HCT116 (cell line): ENCODE measurements at regions not wholly inside any gene's neighbourhood (a gene's known extent, or its start where the extent isn't known, plus 50 kb on each side); places are given as distances from the start of the nearest gene placed in this dataset.

Source experiments
- ATAC-seq: fragments of 200-7000 bp; cut with Tn5 transposase; 2 replicates; pipeline ENCODE4 v1.9.1; 2020; ENCODE audit warnings: mild to moderate bottlenecking, moderate library complexity
- BruUV-seq: library from RNA; stranded (reverse); fragments of 400-500 nt; replicated peaks from 2 replicates; lab custom pipeline; 2021; lab: Mats Ljungman, UMichigan
- CTCF ChIA-PET: fragments of 300-600 bp; sonication (Branson Sonifier 250); formaldehyde crosslinking; loops from one replicate; lab custom pipeline; 2021; ENCODE audit warnings: antibody characterized with exemption; lab: Charles Lee
- POLR2A ChIA-PET: fragments of 300-600, 350-600 bp; sonication (Branson Sonifier 250); formaldehyde crosslinking; loops from one replicate; lab custom pipeline; 2021; ENCODE audit warnings: antibody characterized with exemption; lab: Charles Lee
- RAD21 ChIA-PET, 2 experiments: fragments of 300-600 bp; sonication (Branson Sonifier 250); formaldehyde crosslinking; loops; one replicate each; lab custom pipeline; 2023; ENCODE audit warnings: low total read pairs in 2 of 2; ENCODE audit not compliant: uncharacterized antibody in 2 of 2, unreplicated experiment in 2 of 2, low non-redundant PET in 1 of 2; lab: Charles Lee
- DNase-seq: peaks from one replicate; pipeline ENCODE4 v3.0.0-alpha.2; 2010; ENCODE audit warnings: low read depth, low spot score
- H2AFZ ChIP-seq: fragments of 200-600 bp; shearing (Covaris generic), sonication (generic); 2 replicates; pipeline ENCODE4 v1.6.1; 2017; ENCODE audit warnings: low read depth, mixed run types, mixed read lengths, antibody characterized with exemption, low read length; ENCODE audit not compliant: poor library complexity, severe bottlenecking
- H3K27ac ChIP-seq: 2 replicates; pipeline ENCODE4 v1.5.1; 2012; ENCODE audit warnings: low read depth, low read length
- H3K27me3 ChIP-seq: fragments of 200-600 bp; sonication (generic); 2 replicates; pipeline ENCODE4 v1.6.1; 2016; ENCODE audit warnings: mixed run types, low read length, mixed read lengths; ENCODE audit not compliant: insufficient read depth
- H3K36me3 ChIP-seq, 2 experiments: fragments of 200-500 bp in 1 of 2; fragments of 200-600 bp in 1 of 2; sonication (Bioruptor generic) in 1 of 2; sonication (generic) in 1 of 2; 2 replicates each; pipeline versions ENCODE4 v1.5.1 to v1.6.1; 2014 to 2016; ENCODE audit warnings: low read length in 2 of 2, inconsistent platforms in 1 of 2, mixed read lengths in 1 of 2, mixed run types in 1 of 2; ENCODE audit not compliant: insufficient read depth in 2 of 2, control insufficient read depth in 1 of 2
- H3K4me1 ChIP-seq, 2 experiments: fragments of 200-600 bp in 1 of 2; sonication (generic) in 1 of 2; 2 replicates each; pipeline versions ENCODE4 v1.5.1 to v1.6.1; 2012 to 2017; ENCODE audit warnings: low read length in 2 of 2, inconsistent platforms in 1 of 2, mild to moderate bottlenecking in 1 of 2, mixed read lengths in 1 of 2, mixed run types in 1 of 2, moderate library complexity in 1 of 2; ENCODE audit not compliant: insufficient read depth in 2 of 2, control insufficient read depth in 1 of 2
- H3K4me2 ChIP-seq: fragments of 200-600 bp; sonication (generic); 2 replicates; pipeline ENCODE4 v1.6.1; 2017; ENCODE audit warnings: mixed run types, low read length, mixed read lengths
- H3K4me3 ChIP-seq, 2 experiments: fragments of 200-600 bp in 1 of 2; sonication (generic) in 1 of 2; replicated peaks in 1 of 2; 2 replicates each; pipeline ENCODE4 v1.5.1; 2011 to 2016; ENCODE audit warnings: low read length in 2 of 2, control low read depth in 1 of 2, low read depth in 1 of 2, mild to moderate bottlenecking in 1 of 2, mixed read lengths in 1 of 2, mixed run types in 1 of 2
- H3K79me2 ChIP-seq: fragments of 200-600 bp; sonication (generic); 2 replicates; pipeline ENCODE4 v1.6.1; 2017; ENCODE audit warnings: mild to moderate bottlenecking, mixed run types, low read length, moderate library complexity, mixed read lengths; ENCODE audit not compliant: insufficient read depth
- H3K9ac ChIP-seq: fragments of 200-600 bp; sonication (generic); 2 replicates; pipeline ENCODE4 v1.6.1; 2016; ENCODE audit warnings: low read length, mixed read lengths
- H3K9me2 ChIP-seq: fragments of 200-600 bp; sonication (generic), shearing (Covaris generic); 2 replicates; pipeline ENCODE4 v1.6.1; 2017; ENCODE audit warnings: mixed run types, mild to moderate bottlenecking, moderate library complexity; ENCODE audit not compliant: insufficient read depth
- H3K9me3 ChIP-seq, 2 experiments: fragments of 200-500 bp in 1 of 2; fragments of 200-600 bp in 1 of 2; sonication (Bioruptor generic) in 1 of 2; sonication (generic) in 1 of 2; 2 replicates each; pipeline ENCODE4 v1.6.1; 2014 to 2017; ENCODE audit warnings: low read length in 2 of 2, mixed read lengths in 2 of 2, inconsistent platforms in 1 of 2, low read depth in 1 of 2, mild to moderate bottlenecking in 1 of 2, mixed run types in 1 of 2, moderate library complexity in 1 of 2; ENCODE audit not compliant: control insufficient read depth in 1 of 2, insufficient read depth in 1 of 2
- H4K20me1 ChIP-seq: fragments of 200-600 bp; sonication (generic), shearing (Covaris generic); 2 replicates; pipeline ENCODE4 v1.6.1; 2017; ENCODE audit warnings: mixed run types, mild to moderate bottlenecking, moderate library complexity; ENCODE audit not compliant: insufficient read depth
- CTCF ChIP-seq, 3 experiments: fragments of 200-600 bp in 1 of 3; sonication (generic) in 1 of 3; IDR thresholded peaks in 2 of 3; conservative IDR thresholded peaks in 1 of 3; 2 replicates each; pipeline ENCODE4 v1.5.1; 2012 to 2017; ENCODE audit warnings: low read depth in 2 of 3, low read length in 2 of 3, antibody characterized with exemption in 1 of 3, borderline replicate concordance in 1 of 3, control low read depth in 1 of 3, mild to moderate bottlenecking in 1 of 3, mixed read lengths in 1 of 3, mixed run types in 1 of 3, moderate library complexity in 1 of 3; ENCODE audit not compliant: insufficient read depth in 1 of 3
- POLR2A ChIP-seq: IDR thresholded peaks from 2 replicates; pipeline ENCODE4 v1.7.0; 2011; ENCODE audit warnings: borderline replicate concordance; ENCODE audit not compliant: insufficient read depth, insufficient read length; ENCODE audit errors: extremely low read depth
- POLR2AphosphoS5 ChIP-seq: IDR thresholded peaks from 2 replicates; pipeline ENCODE4 v1.6.1; 2011; ENCODE audit warnings: mild to moderate bottlenecking, low read depth, low read length, moderate library complexity
- RAD21 ChIP-seq: IDR thresholded peaks from 2 replicates; pipeline ENCODE4 v1.6.1; 2012; ENCODE audit warnings: low read depth, mild to moderate bottlenecking
- intact Hi-C: fragments of 100-400 bp; cut with micrococcal nuclease; formaldehyde crosslinking; loops from 2 replicates; pipeline ENCODE4 v1.10.0; 2022

- Histone ChIP-seq H4K20me1 (no peaks in the 10 kb centered on the region), H3K27me3 (no peaks in the 10 kb centered on the region), H3K4me1 (peaks cover 0 to 5% of the 10 kb centered on the region in 2 experiments; a peak in 1 of 4 replicates), H3K9me2 (no peaks in the 10 kb centered on the region), H3K4me2 (no peak overlapping the region), H3K36me3 (no peaks in the 10 kb centered on the region), H3K27ac (no peak overlapping the region), H3K9ac (no peak overlapping the region), H3K9me3 (no peaks in the 10 kb centered on the region), H3K79me2 (no peaks in the 10 kb centered on the region), H3K4me3 (no peak overlapping the region), H2AFZ (no peak overlapping the region)
- POLR2A ChIA-PET, result no interaction called here
- intact Hi-C loops, result loop anchor here (10.0 kb wide), 1 partner anchor 1320 kb away; no protein-coding TSS in a partner anchor
- no TSS peak for BruUV-seq
- DNase-seq (no peak), ATAC-seq (no peak)
- RAD21 ChIA-PET, result interaction anchor here in 1 of 2 experiments (0.7 kb wide), 1 partner anchor 1319 kb away, joined by 3 read pairs; no protein-coding TSS in a partner anchor
- no peak for TF ChIP-seq POLR2AphosphoS5
- CTCF ChIA-PET, result no interaction called here
Measured at GRCh38 chr10:4514445-4515108, 311.4 kb upstream of the AKR1E2 start.

- no TSS peak for BruUV-seq
- Histone ChIP-seq H3K4me3 (no peak overlapping the region), H2AFZ (peak overlapping the region; percentile 2), H3K27me3 (no peaks in the 10 kb centered on the region), H3K9me2 (no peaks in the 10 kb centered on the region), H3K4me2 (no peak overlapping the region), H4K20me1 (no peaks in the 10 kb centered on the region), H3K36me3 (no peaks in the 10 kb centered on the region), H3K9ac (no peak overlapping the region), H3K9me3 (no peaks in the 10 kb centered on the region), H3K27ac (no peak overlapping the region), H3K4me1 (peaks cover 0 to 5% of the 10 kb centered on the region in 2 experiments; a peak in 1 of 4 replicates), H3K79me2 (no peaks in the 10 kb centered on the region)
- intact Hi-C loops, result loop anchor here (2.0 to 10.0 kb wide), 3 partner anchors 144 to 1318 kb away; no protein-coding TSS in a partner anchor
- peak; percentile 36 for DNase-seq
- POLR2A ChIA-PET, result no interaction called here
- RAD21 ChIA-PET, result no interaction called here
- CTCF ChIA-PET, result interaction anchor here (0.6 to 1.1 kb wide), 5 partner anchors 14 to 339 kb away, joined by 3 to 11 read pairs (median 5); no protein-coding TSS in a partner anchor
- peak; percentile 83 for ATAC-seq
- TF ChIP-seq POLR2A, result no peak
- TF ChIP-seq RAD21, result peak; percentile 87
- peak; percentile 62 to 71 (median 63); a peak in 4 of 6 replicates for TF ChIP-seq CTCF (IDR thresholded peaks at IDR 0.05 in 2 of 3, conservative IDR thresholded peaks at IDR 0.05 in 1 of 3; ENCODE audit: borderline replicate concordance in 1 of 3, insufficient read depth in 1 of 3, low read depth in 2 of 3, low read length in 2 of 3)
Measured at GRCh38 chr10:4512671-4513240, 313.3 kb upstream of the AKR1E2 start.
